SK-N-DZ (cell line): ENCODE measurements at regions not wholly inside any gene's neighbourhood (a gene's known extent, or its start where the extent isn't known, plus 50 kb on each side); places are given as distances from the start of the nearest gene placed in this dataset.

Source experiments
- DNase-seq: peaks from one replicate; pipeline ENCODE4 v3.0.0-alpha.2; 2015; ENCODE audit warnings: low spot score

GRCh38 chr16:73280388-73280787 is 232.5 kb upstream of the ZFHX3 start:
- DNase-seq: no peak

GRCh38 chr16:73279451-73279850 is 231.5 kb upstream of the ZFHX3 start:
- DNase-seq: no peak

- DNase-seq: no peak
Measured at GRCh38 chr16:73277071-73277470, 229.1 kb upstream of the ZFHX3 start.

- DNase-seq: no peak
Measured at GRCh38 chr16:73275448-73275847, 227.5 kb upstream of the ZFHX3 start.

- no peak for DNase-seq
Measured at GRCh38 chr16:73275024-73275423, 227.1 kb upstream of the ZFHX3 start.

GRCh38 chr16:73274140-73274539 is 226.2 kb upstream of the ZFHX3 start:
- no peak for DNase-seq

GRCh38 chr16:73268366-73268993 is 220.6 kb upstream of the ZFHX3 start:
- DNase-seq: peak; percentile 29

GRCh38 chr16:73265935-73266334 is 218.0 kb upstream of the ZFHX3 start:
- DNase-seq: no peak

GRCh38 chr16:73265124-73265837 is 217.4 kb upstream of the ZFHX3 start:
- DNase-seq: no peak

GRCh38 chr16:73262931-73263330 is 215.0 kb upstream of the ZFHX3 start:
- no peak for DNase-seq

GRCh38 chr16:73255031-73255430 is 207.1 kb upstream of the ZFHX3 start:
- DNase-seq: no peak

GRCh38 chr16:73253922-73254480 is 206.1 kb upstream of the ZFHX3 start:
- DNase-seq: no peak

GRCh38 chr16:73252446-73252845 is 204.5 kb upstream of the ZFHX3 start:
- no peak for DNase-seq

GRCh38 chr16:73251608-73252007 is 203.7 kb upstream of the ZFHX3 start:
- no peak for DNase-seq

GRCh38 chr16:73248316-73248715 is 200.4 kb upstream of the ZFHX3 start:
- DNase-seq: no peak

GRCh38 chr16:73240920-73241319 is 193.0 kb upstream of the ZFHX3 start:
- DNase-seq: no peak

GRCh38 chr16:73237601-73238000 is 189.7 kb upstream of the ZFHX3 start:
- no peak for DNase-seq

- DNase-seq: no peak
Measured at GRCh38 chr16:73234496-73234895, 186.6 kb upstream of the ZFHX3 start.

GRCh38 chr16:73233846-73234424 is 186.0 kb upstream of the ZFHX3 start:
- peak; percentile 29 for DNase-seq

- no peak for DNase-seq
Measured at GRCh38 chr16:73233329-73233765, 185.4 kb upstream of the ZFHX3 start.

GRCh38 chr16:73232555-73233328 is 184.8 kb upstream of the ZFHX3 start:
- DNase-seq: peak; percentile 88
